ENCODE measurements at regions not wholly inside any gene's neighbourhood (a gene's known extent, or its start where the extent isn't known, plus 50 kb on each side); places are given as distances from the start of the nearest gene placed in this dataset.

DNA sequence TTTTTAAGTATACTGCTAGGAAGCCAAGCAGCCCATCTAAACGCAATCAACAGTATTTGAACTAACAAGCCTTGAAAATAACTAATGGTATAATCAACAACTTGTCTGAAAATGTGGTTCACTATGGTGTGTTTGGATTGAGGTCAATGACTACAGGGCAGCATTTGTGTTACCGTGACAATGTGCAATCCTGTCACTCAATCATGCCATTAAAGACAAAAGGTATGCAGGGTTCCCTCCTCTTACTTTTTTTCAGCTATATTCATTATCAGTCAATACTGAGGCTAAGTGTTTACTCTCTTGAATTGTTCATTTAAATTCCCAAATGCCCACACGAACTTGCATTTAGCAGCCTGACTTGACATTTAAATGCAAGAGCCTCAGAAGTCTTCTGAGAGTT, 1099.3 kb upstream of the EPHA6 start:
- no peak overlapping the region for H3K27ac ChIP-seq
- TF ChIP-seq, protein P1, sequence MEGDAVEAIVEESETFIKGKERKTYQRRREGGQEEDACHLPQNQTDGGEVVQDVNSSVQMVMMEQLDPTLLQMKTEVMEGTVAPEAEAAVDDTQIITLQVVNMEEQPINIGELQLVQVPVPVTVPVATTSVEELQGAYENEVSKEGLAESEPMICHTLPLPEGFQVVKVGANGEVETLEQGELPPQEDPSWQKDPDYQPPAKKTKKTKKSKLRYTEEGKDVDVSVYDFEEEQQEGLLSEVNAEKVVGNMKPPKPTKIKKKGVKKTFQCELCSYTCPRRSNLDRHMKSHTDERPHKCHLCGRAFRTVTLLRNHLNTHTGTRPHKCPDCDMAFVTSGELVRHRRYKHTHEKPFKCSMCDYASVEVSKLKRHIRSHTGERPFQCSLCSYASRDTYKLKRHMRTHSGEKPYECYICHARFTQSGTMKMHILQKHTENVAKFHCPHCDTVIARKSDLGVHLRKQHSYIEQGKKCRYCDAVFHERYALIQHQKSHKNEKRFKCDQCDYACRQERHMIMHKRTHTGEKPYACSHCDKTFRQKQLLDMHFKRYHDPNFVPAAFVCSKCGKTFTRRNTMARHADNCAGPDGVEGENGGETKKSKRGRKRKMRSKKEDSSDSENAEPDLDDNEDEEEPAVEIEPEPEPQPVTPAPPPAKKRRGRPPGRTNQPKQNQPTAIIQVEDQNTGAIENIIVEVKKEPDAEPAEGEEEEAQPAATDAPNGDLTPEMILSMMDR (conservative IDR thresholded peaks at IDR 0.05) = no peak

DNA sequence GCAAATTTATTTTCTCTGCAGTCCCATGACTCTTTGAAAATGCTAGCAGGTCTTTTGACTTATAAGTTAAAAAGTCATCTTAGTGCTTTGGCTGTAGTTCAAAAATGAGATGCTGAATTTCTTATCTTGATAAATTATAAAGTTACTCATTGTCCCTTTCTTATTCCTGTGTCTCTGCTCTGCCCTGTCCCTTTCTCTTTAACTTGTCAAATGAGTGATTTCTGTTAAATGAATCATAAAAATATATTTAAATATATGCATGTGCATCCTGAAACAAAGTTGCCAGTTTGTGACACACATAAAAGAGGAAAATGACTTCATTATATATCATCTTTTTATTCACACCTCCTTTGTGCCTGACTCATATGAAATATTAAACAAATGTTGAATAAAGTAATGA, 1097.3 kb upstream of the EPHA6 start:
- H3K27ac ChIP-seq = no peak overlapping the region
- TF ChIP-seq, protein P1 (conservative IDR thresholded peaks at IDR 0.05) = no peak

DNA sequence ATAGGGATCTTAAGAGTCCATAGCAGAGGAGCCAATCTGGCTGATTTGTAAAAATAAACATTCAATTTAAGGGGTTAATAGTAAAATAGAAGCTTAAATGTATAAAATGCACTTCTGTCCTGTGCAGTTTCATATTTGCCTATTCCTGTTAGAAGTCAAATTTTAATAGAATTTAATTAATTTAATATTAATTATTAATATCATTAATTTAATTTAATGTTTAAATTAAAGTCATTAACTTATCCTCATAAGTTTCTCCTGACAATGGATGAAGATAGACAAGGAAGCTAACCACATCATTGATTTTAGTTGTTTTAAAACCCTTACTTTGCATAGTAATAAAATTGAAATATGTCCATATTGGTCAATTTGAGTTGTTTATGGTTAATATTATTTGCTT, 1096.2 kb upstream of the EPHA6 start:
- no peak overlapping the region for H3K27ac ChIP-seq
- TF ChIP-seq, protein P1 (conservative IDR thresholded peaks at IDR 0.05) = no peak

DNA sequence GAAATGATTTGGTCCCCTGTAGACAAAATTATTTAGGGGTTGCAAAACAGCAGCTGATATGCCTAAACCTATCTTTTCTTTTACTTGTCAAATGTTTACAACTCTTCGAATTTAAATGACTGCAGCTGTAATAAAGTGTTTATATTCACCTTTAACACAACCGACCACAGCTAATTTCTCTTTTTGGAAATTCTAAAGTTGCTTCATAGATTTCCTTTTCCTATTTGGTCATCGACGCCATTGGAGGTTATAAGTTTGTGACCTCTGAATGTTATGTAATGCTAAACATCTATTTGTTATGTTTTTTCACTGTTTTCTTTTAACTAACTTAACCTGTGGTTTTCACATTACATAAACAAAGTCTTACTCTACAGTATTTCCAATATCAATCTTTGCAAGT, 1094.9 kb upstream of the EPHA6 start:
- TF ChIP-seq, protein P1 (conservative IDR thresholded peaks at IDR 0.05) = no peak
- no peak overlapping the region for H3K27ac ChIP-seq

DNA sequence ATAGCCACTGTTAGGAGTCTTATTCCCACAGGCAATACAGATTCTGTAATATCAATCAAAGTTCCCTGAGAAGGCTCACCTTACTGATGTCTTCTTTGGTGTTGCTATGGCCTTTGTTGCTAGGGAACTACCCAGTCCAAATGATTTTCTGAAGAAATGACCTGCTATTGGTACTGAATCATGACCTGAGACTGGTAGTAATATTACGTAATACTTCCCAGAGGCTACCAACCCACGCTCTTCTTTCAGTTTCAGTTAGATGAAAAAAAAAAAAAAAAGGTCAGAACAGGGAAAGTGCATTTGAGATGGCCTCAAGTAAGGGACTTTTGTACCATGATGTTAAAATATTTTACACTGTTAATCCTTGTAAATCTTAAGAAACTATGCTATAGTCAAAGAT, 1092.5 kb upstream of the EPHA6 start:
- TF ChIP-seq, protein P1 (conservative IDR thresholded peaks at IDR 0.05) = no peak
- no peak overlapping the region for H3K27ac ChIP-seq

DNA sequence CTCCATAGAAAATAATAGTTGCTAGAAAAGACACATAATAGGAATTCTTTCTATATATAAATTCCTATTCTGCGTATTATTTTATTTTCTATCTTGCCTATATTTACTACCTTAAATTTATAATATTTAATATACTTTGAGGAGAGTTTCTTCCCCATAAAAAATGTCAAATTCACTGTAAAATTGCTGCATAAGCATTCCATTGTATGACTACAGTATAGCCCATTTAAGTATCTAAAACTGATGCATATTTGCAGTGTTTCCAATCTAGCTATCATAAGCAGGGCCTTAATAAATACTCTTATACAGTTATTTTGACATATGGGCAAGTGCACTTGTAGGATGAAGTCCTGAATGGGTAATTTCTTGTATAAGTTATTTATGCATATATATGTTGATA, 1088.6 kb upstream of the EPHA6 start:
- H3K27ac ChIP-seq = no peak overlapping the region
- TF ChIP-seq, protein P1 (conservative IDR thresholded peaks at IDR 0.05) = no peak

DNA sequence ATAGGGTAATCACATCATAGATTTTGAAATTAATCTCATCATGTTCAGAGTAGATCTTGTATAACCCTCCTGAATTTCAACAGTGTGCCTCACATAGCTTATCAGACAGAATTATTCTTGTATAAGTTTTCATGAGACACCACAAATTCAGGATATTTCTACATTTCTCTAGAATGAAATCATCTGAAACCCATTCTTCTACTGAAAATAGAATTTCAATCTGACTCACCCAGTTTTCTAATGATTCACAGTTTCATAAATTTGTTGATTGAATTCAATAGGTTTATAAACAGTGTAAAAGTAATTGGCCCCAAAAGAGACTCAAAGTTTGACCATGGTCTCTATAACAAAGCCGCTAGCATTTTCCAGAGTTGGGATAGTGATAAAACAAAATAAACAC, 1082.6 kb upstream of the EPHA6 start:
- TF ChIP-seq, protein P1 (conservative IDR thresholded peaks at IDR 0.05) = no peak
- no peak overlapping the region for H3K27ac ChIP-seq

DNA sequence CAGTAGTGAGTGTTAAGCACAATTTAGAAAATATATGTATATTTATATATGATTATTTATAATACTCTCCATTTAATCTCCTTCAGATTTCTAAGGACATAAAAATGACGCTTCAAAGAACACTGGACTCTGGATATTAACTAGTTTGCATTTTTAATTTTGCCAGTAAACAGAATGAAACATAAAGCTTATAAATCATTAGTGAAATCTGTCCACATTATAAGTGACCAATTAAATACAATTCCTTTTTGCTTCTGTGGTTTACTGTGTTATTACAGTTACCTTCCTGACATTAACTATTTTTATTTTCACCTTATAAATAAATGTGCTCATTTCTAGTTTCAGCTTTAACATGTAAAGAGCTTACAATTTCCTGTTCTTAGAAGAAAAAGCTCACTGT, 1081.1 kb upstream of the EPHA6 start:
- no peak overlapping the region for H3K27ac ChIP-seq
- TF ChIP-seq, protein P1 (conservative IDR thresholded peaks at IDR 0.05) = no peak
